Fibroblast of lung (primary cell): ENCODE measurements at regions not wholly inside any gene's neighbourhood (a gene's known extent, or its start where the extent isn't known, plus 50 kb on each side); places are given as distances from the start of the nearest gene placed in this dataset.

Experiments
- CTCF ChIP-seq, 2 donors: IDR thresholded peaks in 1 of 2; conservative IDR thresholded peaks in 1 of 2; 1 replicate in 1 of 2; 2 replicates in 1 of 2; pipeline ENCODE4 v1.5.1; 2011 to 2012; ENCODE audit warnings: low read length in 2 of 2, control low read depth in 1 of 2, inconsistent platforms in 1 of 2, low read depth in 1 of 2, mild to moderate bottlenecking in 1 of 2
- EZH2 ChIP-seq: IDR thresholded peaks from 2 replicates; pipeline ENCODE4 v1.5.1; 2012; ENCODE audit warnings: low read length, control low read depth, mild to moderate bottlenecking; ENCODE audit errors: missing control alignments

- TF ChIP-seq CTCF (conservative IDR thresholded peaks at IDR 0.05 in 1 of 2, IDR thresholded peaks at IDR 0.05 in 1 of 2; ENCODE audit: low read depth in 1 of 2, low read length in 2 of 2) (no peak), EZH2 (no peak)
These were observed 111.4 kb upstream of the SYT10 start for GRCh38 chr12:33551006-33551405.
